ENCODE measurements at regions not wholly inside any gene's neighbourhood (a gene's known extent, or its start where the extent isn't known, plus 50 kb on each side); places are given as distances from the start of the nearest gene placed in this dataset.

DNA sequence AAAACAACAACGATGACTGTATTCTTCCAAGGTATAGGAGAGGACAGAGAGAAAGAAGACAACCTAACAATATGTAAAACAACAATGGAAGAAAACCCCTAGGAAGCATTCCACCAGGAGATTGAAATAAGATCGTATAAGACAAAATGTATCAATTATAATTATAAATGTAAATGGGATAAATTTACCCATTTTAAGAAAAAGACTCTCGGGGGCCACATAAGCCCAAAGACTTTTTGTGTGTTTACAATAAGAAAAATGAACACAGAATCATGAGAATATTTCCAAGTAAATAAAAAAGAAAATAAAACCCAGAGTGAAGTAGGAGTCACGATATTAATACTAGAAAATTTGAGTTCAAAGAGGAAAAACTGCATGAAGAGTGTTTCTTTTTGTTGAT is 126.4 kb downstream of the ASB1 start:
- ATAC-seq (no peak), DNase-seq (no peak)
- peaks cover 0 to 12% (median 0%) of the 10 kb centered on the region in 9 donors for H3K27me3 ChIP-seq
- intact Hi-C loops (cut with DNase I): no loop called here
- H3K36me3 ChIP-seq: no peaks in the 10 kb centered on the region
- no peak overlapping the region for H3K27ac ChIP-seq
- WGBS, 4 donors: 92 to 94% (median 93%) methylated on average over 4 of the region's 4 CpGs
- TF ChIP-seq, protein P1, sequence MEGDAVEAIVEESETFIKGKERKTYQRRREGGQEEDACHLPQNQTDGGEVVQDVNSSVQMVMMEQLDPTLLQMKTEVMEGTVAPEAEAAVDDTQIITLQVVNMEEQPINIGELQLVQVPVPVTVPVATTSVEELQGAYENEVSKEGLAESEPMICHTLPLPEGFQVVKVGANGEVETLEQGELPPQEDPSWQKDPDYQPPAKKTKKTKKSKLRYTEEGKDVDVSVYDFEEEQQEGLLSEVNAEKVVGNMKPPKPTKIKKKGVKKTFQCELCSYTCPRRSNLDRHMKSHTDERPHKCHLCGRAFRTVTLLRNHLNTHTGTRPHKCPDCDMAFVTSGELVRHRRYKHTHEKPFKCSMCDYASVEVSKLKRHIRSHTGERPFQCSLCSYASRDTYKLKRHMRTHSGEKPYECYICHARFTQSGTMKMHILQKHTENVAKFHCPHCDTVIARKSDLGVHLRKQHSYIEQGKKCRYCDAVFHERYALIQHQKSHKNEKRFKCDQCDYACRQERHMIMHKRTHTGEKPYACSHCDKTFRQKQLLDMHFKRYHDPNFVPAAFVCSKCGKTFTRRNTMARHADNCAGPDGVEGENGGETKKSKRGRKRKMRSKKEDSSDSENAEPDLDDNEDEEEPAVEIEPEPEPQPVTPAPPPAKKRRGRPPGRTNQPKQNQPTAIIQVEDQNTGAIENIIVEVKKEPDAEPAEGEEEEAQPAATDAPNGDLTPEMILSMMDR (IDR thresholded peaks at IDR 0.05): no peak
- no peak for TF ChIP-seq POLR2A (IDR thresholded peaks at IDR 0.05)
- H3K4me3 ChIP-seq: no peak overlapping the region
- H3K4me1 ChIP-seq: peaks cover 0 to under 1% (median 0%) of the 10 kb centered on the region in 12 donors
- H3K9me3 ChIP-seq: peaks cover 0 to 32% (median 6%) of the 10 kb centered on the region in 12 donors

DNA sequence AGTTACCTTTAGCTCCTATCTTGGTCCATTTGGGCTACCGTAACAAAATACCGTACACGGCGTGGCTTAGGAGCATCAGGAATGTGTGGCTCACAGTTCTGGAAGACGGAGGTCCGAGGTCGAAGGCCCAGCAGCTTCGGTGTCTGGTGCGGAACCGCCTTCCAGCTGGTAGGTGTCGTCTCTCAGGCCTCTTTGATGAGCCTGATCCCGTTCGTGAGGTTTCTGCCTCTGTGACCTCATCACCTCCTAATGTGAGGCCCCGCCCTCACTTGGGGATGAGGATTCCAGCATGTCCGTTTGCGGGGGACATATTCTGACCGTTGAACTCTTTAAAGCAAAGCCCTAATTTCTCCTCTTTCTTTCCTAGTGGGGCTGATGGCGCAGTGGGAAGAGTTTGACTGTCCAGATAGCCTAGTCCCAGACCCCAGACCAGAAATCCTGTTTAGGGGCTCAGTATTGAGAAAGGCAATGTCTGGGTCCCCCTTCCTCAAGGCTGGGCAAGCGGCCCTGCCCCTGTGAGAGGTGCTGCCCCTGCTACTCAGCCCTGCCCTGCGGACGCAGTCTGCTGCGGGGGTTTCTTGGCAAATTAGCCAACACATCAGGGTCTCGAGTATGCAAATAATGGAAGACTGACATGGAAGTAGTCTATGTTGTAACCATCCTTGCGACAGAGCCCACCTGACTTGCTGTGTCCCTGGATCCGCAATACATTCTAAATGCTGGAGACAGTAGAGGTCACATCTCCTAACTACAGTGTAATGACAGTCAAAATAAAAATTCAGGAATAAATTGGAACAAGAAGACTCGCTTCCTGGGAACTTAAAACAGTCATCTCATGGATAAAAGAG is 128.0 kb downstream of the ASB1 start:
- H3K4me3 ChIP-seq: no peak overlapping the region
- WGBS, 4 donors: 48 to 72% (median 61%) methylated on average over 23 to 26 of the region's 26 CpGs
- TF ChIP-seq, protein P1 (IDR thresholded peaks at IDR 0.05): no peak
- TF ChIP-seq POLR2A (IDR thresholded peaks at IDR 0.05): no peak
- intact Hi-C loops (cut with DNase I): no loop called here
- no peak for DNase-seq
- peaks cover 0 to 1% (median 0%) of the 10 kb centered on the region in 9 donors for H3K27me3 ChIP-seq
- H3K36me3 ChIP-seq: no peaks in the 10 kb centered on the region
- H3K27ac ChIP-seq: no peak overlapping the region
- H3K4me1 ChIP-seq: peaks cover 0 to 7% (median 0%) of the 10 kb centered on the region in 12 donors
- no peak for ATAC-seq
- H3K9me3 ChIP-seq: peaks cover 0 to 32% (median 6%) of the 10 kb centered on the region in 12 donors

DNA sequence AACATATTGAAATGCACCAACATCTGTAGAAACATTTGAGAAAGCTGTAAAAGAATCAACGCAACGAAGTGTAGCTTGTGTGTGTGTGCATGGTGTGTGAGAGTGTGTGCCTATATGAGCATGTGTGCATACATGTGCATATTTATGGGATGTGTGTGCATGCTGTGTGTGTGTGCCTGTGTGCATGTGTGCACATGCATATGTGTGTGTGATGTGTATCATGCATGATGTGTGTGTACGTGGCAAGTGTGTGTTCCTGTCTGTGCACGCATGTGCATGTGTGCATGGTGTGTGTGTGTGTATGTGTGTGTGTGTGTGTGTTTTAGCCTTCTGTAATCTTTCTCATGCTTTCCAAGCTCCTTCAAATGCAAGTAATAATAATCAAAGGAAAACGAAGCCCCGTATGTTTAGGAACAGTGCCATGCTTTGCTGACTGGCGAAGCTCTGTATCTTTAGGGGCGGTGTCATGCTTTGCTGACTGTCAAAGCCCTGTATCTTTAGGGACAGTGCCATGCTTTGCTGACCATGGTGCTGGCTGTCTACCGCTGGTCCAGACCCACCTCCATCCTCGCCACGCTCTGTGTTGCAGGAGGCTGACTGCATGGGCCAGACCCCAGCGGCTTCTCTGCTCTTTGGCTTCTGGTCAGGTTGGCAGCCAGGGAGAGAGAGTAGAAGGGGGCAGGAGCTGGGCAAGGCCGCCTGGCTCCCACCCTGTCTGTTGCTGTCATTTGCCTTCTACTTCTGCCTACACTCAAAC is 129.2 kb downstream of the ASB1 start:
- intact Hi-C loops (cut with DNase I): no loop called here
- H3K4me3 ChIP-seq: no peak overlapping the region
- H3K4me1 ChIP-seq: peaks cover 0 to 7% (median 0%) of the 10 kb centered on the region in 12 donors
- peaks cover 0 to 28% (median 6%) of the 10 kb centered on the region in 12 donors for H3K9me3 ChIP-seq
- no peaks in the 10 kb centered on the region for H3K27me3 ChIP-seq
- WGBS, 4 donors: 83 to 87% (median 85%) methylated on average over 13 of the region's 13 CpGs
- no peak overlapping the region for H3K27ac ChIP-seq
- no peak for ATAC-seq
- TF ChIP-seq POLR2A (IDR thresholded peaks at IDR 0.05): no peak
- TF ChIP-seq, protein P1 (IDR thresholded peaks at IDR 0.05): no peak
- H3K36me3 ChIP-seq: no peaks in the 10 kb centered on the region
- DNase-seq: no peak

GRCh38 chr2:238557431-238557830 is 130.7 kb downstream of the ASB1 start:
- ATAC-seq (no peak), DNase-seq (no peak)
- Histone ChIP-seq H3K36me3 (no peaks in the 10 kb centered on the region), H3K27me3 (no peaks in the 10 kb centered on the region), H3K27ac (no peak overlapping the region), H3K4me3 (no peak overlapping the region), H3K4me1 (peaks cover 0 to 7% (median 0%) of the 10 kb centered on the region in 12 donors), H3K9me3 (peaks cover 0 to 20% (median 5%) of the 10 kb centered on the region in 12 donors)
- 84 to 99% (median 87%) methylated on average over 5 of the region's 5 CpGs for WGBS, 4 donors
- intact Hi-C loops (cut with DNase I): no loop called here
- TF ChIP-seq, protein P1 (IDR thresholded peaks at IDR 0.05): no peak
- no peak for TF ChIP-seq POLR2A (IDR thresholded peaks at IDR 0.05)
